Thyroid gland (tissue), 4 donors: ENCODE measurements at regions not wholly inside any gene's neighbourhood (a gene's known extent, or its start where the extent isn't known, plus 50 kb on each side); places are given as distances from the start of the nearest gene placed in this dataset.

Experiments used
- DNase-seq, 2 donors: peaks; one replicate each; pipeline ENCODE4 v3.0.0-alpha.2; 2019
- H3K27ac ChIP-seq, 3 donors: fragments of 200-600 bp; sonication (generic); 1 replicate in 2 of 3; 2 replicates in 1 of 3; pipeline ENCODE4 v1.5.1; 2016 to 2019; ENCODE audit warnings: mild to moderate bottlenecking in 1 of 3, moderate library complexity in 1 of 3
- H3K27me3 ChIP-seq: fragments of 200-600 bp; sonication (generic); one replicate; pipeline ENCODE4 v1.5.1; 2019
- H3K36me3 ChIP-seq, 2 donors: fragments of 200-600 bp; sonication (generic); one replicate each; pipeline ENCODE4 v1.5.1; 2016 to 2019
- H3K4me1 ChIP-seq, 2 donors: fragments of 200-600 bp; sonication (generic); one replicate each; pipeline ENCODE4 v1.5.1; 2017 to 2019
- H3K4me3 ChIP-seq, 3 donors: fragments of 200-600 bp; sonication (generic); replicated peaks in 1 of 3; 1 replicate in 2 of 3; 2 replicates in 1 of 3; pipeline ENCODE4 v1.5.1; 2016; ENCODE audit warnings: mild to moderate bottlenecking in 1 of 3
- H3K9me3 ChIP-seq: fragments of 200-600 bp; sonication (generic); one replicate; pipeline ENCODE4 v1.5.1; 2017
- CTCF ChIP-seq, 6 experiments: fragments of 200-600 bp in 3 of 6; fragments of 450-650 bp in 3 of 6; sonication (generic) in 3 of 6; IDR thresholded peaks; one replicate each; pipeline ENCODE4 v1.5.1; 2016 to 2019; ENCODE audit warnings: antibody characterized with exemption in 6 of 6, mild to moderate bottlenecking in 2 of 6, inconsistent platforms in 1 of 6, moderate library complexity in 1 of 6
- POLR2A ChIP-seq, 2 donors: fragments of 450-650 bp; IDR thresholded peaks; one replicate each; pipeline ENCODE4 v1.6.1; 2017; ENCODE audit warnings: antibody characterized with exemption in 2 of 2, mild to moderate bottlenecking in 2 of 2, moderate library complexity in 1 of 2
- WGBS, 2 donors: methylation state at CpG; one replicate each; pipeline ENCODE4 v1.1.5; 2017; 5-methylcytosine and 5-hydroxymethylcytosine counted together
- intact Hi-C: fragments of 100-400 bp; cut with DNase I; formaldehyde crosslinking; loops from one replicate; pipeline ENCODE4 v1.15.1; 2023

GRCh38 chr6:14831070-14831469 lies 414.8 kb upstream of the JARID2 start:
- Histone ChIP-seq H3K4me1 (peaks cover 6 to 13% of the 10 kb centered on the region in 2 donors), H3K36me3 (no peaks in the 10 kb centered on the region), H3K27ac (no peak overlapping the region), H3K27me3 (no peaks in the 10 kb centered on the region), H3K4me3 (no peak overlapping the region), H3K9me3 (no peaks in the 10 kb centered on the region)
- intact Hi-C loops, result no loop called here
- no peak for DNase-seq
- no peak for TF ChIP-seq CTCF (IDR thresholded peaks at IDR 0.05)
- TF ChIP-seq POLR2A (IDR thresholded peaks at IDR 0.05), result no peak
- whole genome bisulfite sequencing, 2 donors, result 89 to 95% methylated on average over 4 to 5 of the region's 5 CpGs

DNA sequence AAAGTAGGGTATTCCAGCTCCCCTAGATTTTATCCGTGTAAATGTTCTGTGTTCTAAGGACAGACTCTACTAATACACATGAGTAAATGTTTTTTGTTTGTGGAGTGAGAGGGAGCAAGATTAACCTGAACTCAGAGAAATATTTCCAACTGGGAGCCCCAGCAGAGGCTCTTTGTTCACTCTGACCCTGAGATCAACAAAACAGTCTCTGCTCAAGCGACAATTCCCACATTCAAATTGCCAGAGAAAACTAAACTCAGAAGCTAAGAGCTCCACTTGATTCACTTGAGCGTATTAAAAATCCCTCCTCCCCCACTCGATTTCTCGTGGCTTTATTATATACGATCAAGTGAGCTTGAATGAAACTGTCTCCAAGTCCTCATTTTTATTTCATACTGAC lies 413.9 kb upstream of the JARID2 start:
- H3K4me3 ChIP-seq, result no peak overlapping the region
- intact Hi-C loops, result no loop called here
- H3K4me1 ChIP-seq, result peaks cover 6 to 13% of the 10 kb centered on the region in 2 donors
- no peaks in the 10 kb centered on the region for H3K36me3 ChIP-seq
- H3K27me3 ChIP-seq, result no peaks in the 10 kb centered on the region
- no peaks in the 10 kb centered on the region for H3K9me3 ChIP-seq
- TF ChIP-seq POLR2A (IDR thresholded peaks at IDR 0.05), result no peak
- TF ChIP-seq CTCF (IDR thresholded peaks at IDR 0.05), result no peak
- peak; percentile 5 to 18 for DNase-seq
- H3K27ac ChIP-seq, result no peak overlapping the region
- 20 to 34% methylated on average over 6 of the region's 6 CpGs for WGBS, 2 donors

- no peak for TF ChIP-seq CTCF (IDR thresholded peaks at IDR 0.05)
- no peak for TF ChIP-seq POLR2A (IDR thresholded peaks at IDR 0.05)
- Histone ChIP-seq H3K4me3 (no peak overlapping the region), H3K4me1 (peaks cover 6 to 13% of the 10 kb centered on the region in 2 donors), H3K27ac (no peak overlapping the region), H3K9me3 (no peaks in the 10 kb centered on the region), H3K36me3 (no peaks in the 10 kb centered on the region), H3K27me3 (no peaks in the 10 kb centered on the region)
- no peak for DNase-seq
- 73 to 74% methylated on average over 2 of the region's 2 CpGs for WGBS, 2 donors
- intact Hi-C loops, result no loop called here
Measured at GRCh38 chr6:14832427-14832826, 413.4 kb upstream of the JARID2 start.

DNA sequence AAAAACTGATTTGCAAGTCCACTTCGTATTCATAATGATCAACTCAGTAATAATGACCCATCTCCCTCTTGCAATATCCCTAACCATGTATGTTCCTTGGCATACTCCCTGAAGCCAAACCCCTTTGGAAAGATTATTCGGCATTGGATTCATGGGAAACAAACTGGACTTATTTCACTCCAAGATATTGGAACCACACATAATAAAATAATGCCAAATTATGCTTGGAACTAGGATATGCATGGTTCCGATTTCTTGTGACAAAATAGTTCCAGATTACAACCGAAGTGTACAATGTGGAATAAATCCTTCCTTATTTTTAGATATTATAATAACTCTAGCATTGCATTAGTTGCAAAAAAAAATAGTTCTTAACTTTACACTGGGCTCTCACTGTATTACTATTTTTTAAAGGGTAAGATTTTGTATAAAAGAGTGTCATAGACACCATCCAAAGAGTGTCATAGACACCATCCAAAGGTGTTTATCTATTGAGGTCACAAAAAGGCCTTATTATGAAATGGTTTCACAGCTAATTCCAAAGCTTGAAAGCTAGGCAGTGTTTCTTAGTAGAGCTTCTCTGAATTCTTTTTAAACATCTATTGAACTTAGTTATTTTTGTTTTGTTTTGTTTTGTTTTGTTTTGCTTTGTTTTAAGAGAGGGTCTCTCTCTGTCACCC lies 410.9 kb upstream of the JARID2 start:
- intact Hi-C loops, result no loop called here
- no peaks in the 10 kb centered on the region for H3K27me3 ChIP-seq
- H3K9me3 ChIP-seq, result no peaks in the 10 kb centered on the region
- WGBS, 2 donors, result 81 to 90% methylated on average over 4 of the region's 4 CpGs
- H3K4me1 ChIP-seq, result peaks cover 6 to 13% of the 10 kb centered on the region in 2 donors
- H3K4me3 ChIP-seq, result no peak overlapping the region
- no peak for DNase-seq
- TF ChIP-seq POLR2A (IDR thresholded peaks at IDR 0.05) (no peak), CTCF (IDR thresholded peaks at IDR 0.05) (no peak)
- no peak overlapping the region for H3K27ac ChIP-seq
- no peaks in the 10 kb centered on the region for H3K36me3 ChIP-seq

- Histone ChIP-seq H3K36me3 (no peaks in the 10 kb centered on the region), H3K4me1 (no peaks in the 10 kb centered on the region), H3K27me3 (no peaks in the 10 kb centered on the region), H3K27ac (no peak overlapping the region), H3K4me3 (no peak overlapping the region), H3K9me3 (no peaks in the 10 kb centered on the region)
- intact Hi-C loops, result no loop called here
- TF ChIP-seq CTCF (IDR thresholded peaks at IDR 0.05), result no peak
- TF ChIP-seq POLR2A (IDR thresholded peaks at IDR 0.05), result no peak
- DNase-seq, result no peak
- WGBS, 2 donors, result 91 to 97% methylated on average over 3 of the region's 3 CpGs
Measured at GRCh38 chr6:14837435-14837834, 408.4 kb upstream of the JARID2 start.
